Activated T-cell treated with anti-CD3 and anti-CD28 coated beads for 24 hours (primary cell): ENCODE measurements at regions not wholly inside any gene's neighbourhood (a gene's known extent, or its start where the extent isn't known, plus 50 kb on each side); places are given as distances from the start of the nearest gene placed in this dataset.

Source experiments
- DNase-seq: peaks from one replicate; pipeline ENCODE4 v3.0.0-alpha.2; 2020; ENCODE audit warnings: low read depth

GRCh38 chr14:101147848-101148247 is 244.3 kb upstream of the RTL1 start:
- DNase-seq = no peak

- no peak for DNase-seq
Observed at GRCh38 chr14:101150039-101150610, 246.6 kb upstream of the RTL1 start.

- DNase-seq = no peak
Observed at GRCh38 chr14:101151226-101151926, 247.9 kb upstream of the RTL1 start.

DNA sequence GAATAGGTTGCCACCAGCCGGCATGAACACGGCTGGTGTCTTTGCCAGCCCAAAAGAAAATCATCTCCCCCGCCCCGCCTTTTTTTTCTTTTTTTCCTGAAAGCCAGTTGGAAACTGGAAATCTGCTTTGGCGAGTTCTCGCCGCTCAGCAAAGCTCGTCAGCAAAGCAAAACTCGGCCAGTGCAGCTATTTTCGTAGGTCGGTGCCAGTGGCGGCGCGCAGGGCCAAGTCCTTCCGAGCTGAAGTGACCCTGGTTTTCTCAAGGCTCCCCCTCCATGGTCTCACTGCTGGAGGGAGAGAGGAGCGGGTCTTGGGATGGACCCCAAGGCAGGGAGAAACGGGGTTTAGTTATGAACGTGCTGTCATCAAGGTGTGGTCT is 248.4 kb upstream of the RTL1 start:
- DNase-seq = no peak

DNA sequence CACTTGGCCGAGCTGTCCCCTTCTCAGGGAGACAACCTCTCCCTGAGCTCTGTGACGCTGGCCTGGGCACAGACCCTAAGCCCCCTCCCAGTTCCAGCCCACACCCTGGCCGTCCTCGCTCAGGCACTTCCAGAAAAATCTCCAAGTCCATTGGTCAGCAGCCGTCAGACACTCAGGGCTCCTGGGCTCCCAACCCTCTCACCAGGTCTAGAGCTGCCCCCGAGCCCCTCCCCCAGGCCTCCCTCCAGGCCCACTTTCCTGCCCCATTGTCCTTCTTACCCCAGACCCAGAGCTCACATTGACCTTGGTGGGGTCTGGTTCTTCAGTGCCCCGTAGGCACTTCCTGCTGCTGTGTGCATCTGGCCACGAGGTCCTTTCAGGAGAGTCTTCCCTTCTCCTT is 249.3 kb upstream of the RTL1 start:
- no peak for DNase-seq

DNA sequence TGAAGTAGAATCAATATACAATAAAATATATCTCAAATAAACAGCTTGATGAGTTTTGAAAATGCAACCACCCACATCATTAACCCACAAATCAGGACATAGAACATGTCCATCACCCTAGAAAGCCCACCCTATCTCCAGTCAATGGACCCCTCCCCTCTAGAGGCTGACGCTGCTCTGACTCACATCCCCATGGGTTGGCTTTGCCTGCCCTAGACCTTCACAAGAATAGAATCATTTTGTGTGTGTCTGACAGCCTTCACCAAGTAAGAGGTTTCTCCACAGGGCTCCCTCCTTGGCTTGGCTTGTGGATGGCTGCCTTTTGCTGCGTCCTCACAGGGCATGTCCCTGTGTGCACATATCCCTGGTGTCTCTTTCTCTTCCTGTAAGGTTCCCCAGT is 250.2 kb upstream of the RTL1 start:
- DNase-seq = no peak

GRCh38 chr14:101155575-101155974 is 252.1 kb upstream of the RTL1 start:
- DNase-seq = no peak

DNA sequence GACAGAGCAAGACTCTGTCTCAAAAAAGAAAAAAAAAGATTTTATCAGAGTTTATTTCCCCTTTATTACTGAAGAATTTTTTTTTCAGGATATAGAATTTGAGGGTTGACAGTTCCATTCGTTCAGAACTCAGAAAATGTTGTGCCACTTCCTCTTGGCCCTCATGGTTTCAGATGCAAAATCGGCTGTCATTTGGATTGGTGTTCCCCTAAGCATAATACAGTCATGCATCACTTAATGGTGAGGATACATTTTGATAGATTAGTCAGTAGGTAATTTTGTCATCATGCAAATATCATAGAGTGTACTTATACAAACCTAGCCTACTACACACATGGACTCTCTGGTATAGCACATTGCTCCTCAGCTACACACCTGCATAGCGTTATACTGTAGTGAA is 263.9 kb upstream of the RTL1 start:
- DNase-seq = no peak

- DNase-seq = no peak
Observed at GRCh38 chr14:101169267-101169666, 265.7 kb upstream of the RTL1 start.

GRCh38 chr14:101171650-101172049 is 268.1 kb upstream of the RTL1 start:
- no peak for DNase-seq

DNA sequence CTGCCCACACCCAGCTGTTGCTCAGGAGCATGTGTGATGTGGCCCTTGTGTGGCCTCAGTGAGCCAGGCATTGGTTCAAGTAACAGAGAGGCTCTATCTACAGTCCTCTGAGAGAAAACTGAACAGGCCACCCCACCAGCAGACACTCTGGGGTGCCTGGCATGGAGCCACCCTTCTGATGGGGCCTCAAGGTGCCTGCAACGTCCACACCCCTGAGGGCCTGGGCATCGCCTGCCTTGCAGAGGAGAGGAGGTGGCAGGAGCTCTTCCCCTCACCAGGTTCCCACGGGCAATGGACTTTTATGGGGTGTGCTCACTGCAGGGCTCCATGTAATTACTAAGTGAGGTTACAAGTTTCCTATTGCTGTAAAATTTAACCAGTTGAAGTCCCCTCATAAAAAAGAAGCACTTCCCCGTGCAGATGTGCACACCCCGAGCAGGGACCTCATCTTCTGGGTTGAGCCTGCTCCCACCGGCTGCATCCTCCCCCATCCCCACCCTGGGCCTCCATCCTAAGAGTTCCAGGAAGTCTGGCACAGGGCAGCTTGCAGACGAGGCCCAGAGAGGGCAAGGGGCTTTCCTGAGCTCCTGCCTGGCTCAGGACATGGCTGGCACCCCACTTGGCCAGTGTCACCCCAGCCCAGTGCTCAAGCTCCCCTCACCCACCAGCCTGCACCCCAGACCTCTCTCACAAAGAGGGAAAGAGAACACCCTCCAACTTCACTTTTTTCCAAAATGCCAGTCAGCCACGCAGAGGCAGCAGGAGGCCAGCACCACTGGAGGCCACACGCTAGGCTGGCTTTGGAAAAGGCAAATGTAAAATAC is 270.4 kb upstream of the RTL1 start:
- no peak for DNase-seq

GRCh38 chr14:101174522-101174838 is 271.0 kb upstream of the RTL1 start:
- DNase-seq = no peak

DNA sequence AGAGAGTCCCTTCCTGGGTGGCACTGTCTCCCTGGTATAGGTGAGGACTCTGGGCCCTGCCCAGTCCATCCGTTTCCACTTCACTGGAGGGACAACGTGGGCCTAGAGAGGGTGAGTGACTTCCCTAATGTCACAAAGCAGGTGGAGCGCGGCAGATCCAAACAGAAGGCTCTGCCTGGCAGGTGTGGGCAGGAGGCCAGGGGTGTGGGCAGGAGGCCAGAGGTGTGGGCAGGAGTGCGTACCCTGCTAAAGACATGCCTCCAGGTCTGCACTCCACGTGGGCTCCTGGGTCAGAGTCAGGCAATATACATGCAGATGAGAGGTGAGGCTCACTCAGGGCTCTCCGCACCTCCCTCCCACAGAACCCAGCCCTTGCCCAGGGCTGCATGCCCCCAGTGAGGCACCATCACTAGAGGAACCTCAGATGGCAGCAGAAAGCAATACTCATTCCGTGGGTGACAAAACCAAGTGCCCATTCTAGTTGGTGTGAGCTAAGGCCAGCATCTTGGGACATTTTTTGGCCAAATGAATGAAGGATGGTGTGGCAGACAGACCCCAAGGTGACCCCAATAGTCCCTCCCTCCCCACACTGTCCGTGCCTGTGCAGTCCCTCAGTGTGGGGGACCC is 271.6 kb upstream of the RTL1 start:
- DNase-seq = no peak

- DNase-seq = no peak
Observed at GRCh38 chr14:101175731-101176534, 272.4 kb upstream of the RTL1 start.

GRCh38 chr14:101176535-101177205 is 273.1 kb upstream of the RTL1 start:
- DNase-seq = no peak

DNA sequence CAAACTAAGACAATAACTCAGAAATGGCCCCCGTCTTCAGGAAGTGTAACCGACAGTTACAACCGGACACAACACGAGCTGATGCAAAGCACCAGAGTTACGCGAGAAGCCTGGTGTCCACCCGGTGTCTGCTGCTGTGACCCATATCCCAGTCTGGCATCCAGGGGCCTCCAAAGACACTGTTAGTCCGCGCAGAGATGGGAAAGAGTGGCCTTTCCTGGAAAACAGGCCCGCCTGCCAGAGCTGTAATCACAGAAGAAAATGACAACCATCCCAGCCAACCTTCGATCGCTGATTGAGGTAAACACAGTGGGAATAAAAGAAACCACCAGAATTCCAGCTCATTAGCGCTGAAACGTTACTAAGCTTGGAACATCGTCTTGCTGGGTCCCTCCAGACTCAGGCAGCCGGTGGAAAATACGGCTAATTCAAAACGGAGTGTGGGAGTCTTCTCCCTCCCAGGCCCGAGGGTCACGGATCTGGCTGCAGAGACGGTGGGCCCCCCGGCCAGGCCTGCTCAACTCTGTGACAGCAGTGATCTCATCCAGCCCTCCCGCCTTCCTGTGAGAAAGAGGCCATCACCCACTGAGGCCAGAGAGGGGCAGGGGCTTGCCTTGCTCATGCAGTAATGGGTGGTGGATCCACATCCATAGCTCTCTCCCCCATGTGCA is 273.9 kb upstream of the RTL1 start:
- no peak for DNase-seq

- no peak for DNase-seq
Observed at GRCh38 chr14:101178184-101179072, 274.9 kb upstream of the RTL1 start.

- no peak for DNase-seq
Observed at GRCh38 chr14:101179691-101180211, 276.2 kb upstream of the RTL1 start.

DNA sequence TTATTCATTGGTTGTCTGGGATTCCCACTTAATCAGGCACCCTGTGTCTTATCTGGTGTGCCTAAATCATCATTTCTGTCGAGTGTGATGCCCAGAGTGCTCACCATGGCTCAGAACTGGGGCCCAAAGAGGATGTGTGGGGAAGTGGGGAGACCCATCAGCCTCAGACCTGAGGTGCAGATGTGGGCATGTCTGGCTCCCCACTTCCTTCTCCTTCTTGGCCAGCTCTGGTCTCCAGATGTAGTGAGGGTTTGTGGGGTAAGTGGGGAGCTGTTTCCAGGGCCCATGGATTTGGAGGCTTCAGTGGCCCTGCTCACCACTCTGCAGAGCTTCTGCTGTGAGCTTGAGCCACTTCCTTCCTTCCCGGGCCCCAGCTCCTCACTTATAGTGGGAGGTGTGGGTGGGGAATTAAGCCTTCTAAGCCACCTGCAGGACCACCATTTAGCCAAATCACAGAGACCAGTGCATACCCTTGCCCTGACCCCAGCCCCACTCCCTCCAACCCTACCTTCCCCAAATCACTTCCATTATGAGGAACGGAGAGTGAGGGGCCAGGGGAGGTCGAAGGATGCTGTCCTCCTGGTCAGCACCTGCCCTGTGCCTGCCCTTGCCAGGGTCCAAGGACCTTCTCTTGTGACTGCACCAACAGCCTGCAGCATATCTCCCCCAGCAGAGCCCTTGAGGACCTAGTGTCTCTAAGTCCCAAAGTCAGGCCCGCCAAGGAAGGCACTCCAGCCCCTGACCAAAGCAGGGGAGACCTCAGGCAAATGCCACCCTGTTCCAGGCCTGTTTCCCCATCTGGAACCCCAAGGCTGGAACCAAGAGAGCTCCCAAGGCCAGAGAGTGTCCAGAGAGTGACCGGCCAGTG is 278.2 kb upstream of the RTL1 start:
- no peak for DNase-seq
